HG03342 (cell line): ENCODE measurements at regions not wholly inside any gene's neighbourhood (a gene's known extent, or its start where the extent isn't known, plus 50 kb on each side); places are given as distances from the start of the nearest gene placed in this dataset.
A peak's percentile ranks its signal among the peaks of the same experiment; 100 is the strongest.
"Not testable (repeated sequence)": the region's sequence is repeated elsewhere in the genome, so short reads cannot be mapped to it uniquely, and the experiment has no call there.

Experiments
- ATAC-seq: cut with Tn5 transposase; IDR thresholded peaks from one replicate; pipeline ENCODE4 v1.9.1; 2021; ENCODE audit warnings: mild to moderate bottlenecking, moderate library complexity; ENCODE audit not compliant: unreplicated experiment

DNA sequence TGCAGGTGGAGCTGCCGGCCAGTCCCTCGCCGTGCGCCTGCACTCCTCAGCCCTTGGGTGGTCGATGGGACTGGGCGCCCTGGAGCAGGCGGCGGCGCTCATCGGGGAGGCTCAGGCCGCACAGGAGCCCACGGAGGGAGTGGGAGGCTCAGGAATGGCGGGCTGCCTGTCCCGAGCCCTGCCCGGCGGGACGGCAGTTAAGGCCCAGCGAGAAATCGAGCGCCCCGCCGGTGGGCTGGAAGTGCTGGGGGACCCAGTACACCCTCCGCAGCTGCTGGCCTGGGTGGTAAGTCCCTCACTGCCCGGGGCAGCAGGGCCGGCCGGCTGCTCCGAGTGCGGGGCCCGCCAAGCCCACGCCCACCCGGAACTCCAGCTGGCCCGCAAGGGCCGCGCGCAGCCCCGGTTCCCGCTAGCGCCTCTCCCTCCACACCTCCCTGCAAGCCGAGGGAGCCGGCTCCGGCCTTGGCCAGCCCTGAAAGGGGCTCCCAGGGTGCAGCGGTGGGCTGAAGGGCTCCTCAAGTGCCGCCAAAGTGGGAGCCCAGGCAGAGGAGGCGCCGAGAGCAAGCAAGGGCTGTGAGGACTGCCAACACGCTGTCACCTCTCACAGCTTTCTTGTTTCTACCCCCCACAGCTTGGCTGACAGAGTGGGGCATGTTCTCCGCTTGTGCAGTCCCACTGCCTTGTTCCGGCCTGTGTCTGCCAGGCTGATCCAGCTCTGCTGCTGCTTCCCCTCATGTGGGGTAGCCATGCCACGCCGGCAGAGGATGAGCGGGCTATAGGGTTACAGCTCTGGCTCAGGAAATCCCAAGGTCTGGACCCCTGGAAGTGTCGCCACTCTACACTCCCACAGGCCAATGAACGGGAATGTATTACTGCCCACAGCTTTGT, 886.7 kb downstream of the FAT4 start:
- not testable (repeated sequence) for ATAC-seq

DNA sequence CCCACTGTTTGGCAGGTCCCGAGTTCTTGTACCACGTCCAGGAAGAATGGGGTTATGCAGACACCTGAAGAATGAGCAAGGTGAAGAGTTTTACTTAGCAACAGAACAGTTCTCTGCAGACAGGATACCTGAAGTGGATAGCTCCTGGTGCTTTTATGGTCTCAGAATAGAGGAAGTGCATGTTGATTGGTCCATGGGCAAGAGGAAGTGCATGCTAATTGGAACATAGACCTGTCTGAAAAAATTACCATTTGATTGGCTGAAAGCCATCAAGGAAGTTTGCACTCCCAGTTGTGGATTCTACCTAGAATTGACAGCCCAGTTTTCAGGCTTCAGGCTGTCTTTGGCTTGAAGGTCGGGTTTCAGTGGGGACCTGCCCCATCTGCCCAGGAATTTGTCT, 887.5 kb downstream of the FAT4 start:
- ATAC-seq = no peak

DNA sequence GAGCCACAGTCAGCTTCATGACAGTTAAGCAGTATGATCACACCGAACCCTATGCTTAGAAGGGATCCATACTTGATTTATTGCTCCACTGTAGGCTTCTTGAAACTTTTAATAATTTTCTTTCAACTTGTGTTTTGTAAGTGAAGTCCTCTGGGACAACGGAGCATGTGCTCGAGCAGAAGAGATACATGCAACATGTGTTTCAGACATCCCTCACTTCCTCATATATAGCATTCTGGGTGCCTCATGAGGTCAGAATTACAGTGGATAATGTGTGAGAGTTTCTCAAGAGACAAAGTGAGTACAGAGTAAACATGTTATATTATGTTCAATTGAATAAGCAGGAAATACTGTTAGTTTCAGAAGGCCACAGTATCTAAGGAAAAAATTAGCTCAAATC, 893.2 kb downstream of the FAT4 start:
- no peak for ATAC-seq

DNA sequence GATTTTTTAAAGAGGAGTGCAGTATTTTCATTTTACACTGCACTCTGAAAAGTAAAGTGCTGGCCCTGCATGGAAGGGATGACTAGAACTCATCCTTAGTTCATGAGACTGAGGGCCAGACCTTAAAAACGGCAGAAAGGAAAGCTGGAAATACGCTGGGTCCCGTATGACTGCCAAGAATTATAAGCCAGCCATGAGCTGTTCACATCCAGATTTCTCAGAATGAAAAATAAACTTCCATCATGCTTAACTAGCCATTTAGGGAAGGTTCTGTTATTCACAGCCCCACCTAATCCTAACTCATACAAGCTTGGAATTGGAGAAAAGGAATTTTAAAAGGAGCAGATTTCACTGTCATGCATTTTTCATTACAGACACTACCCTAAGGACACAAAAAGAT, 894.4 kb downstream of the FAT4 start:
- ATAC-seq = no peak

DNA sequence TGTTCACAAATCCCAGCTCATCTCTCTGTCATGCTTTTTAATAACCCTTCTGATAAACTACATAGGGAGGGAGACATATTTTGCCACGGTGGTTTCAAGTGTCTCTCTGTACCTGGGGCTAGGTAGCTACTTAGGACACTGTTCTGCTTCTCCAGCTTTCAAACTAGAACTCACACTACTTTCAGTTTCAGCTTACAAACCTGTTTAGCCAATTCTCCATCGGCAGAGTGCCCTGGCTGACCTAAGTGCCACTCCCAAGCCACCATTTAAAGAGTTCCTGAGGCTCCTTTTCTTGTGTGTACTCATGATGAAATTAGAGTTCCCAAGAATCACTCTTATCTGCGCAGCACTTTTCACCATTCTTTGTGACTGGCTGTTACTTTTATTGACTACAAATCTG, 899.2 kb downstream of the FAT4 start:
- no peak for ATAC-seq

DNA sequence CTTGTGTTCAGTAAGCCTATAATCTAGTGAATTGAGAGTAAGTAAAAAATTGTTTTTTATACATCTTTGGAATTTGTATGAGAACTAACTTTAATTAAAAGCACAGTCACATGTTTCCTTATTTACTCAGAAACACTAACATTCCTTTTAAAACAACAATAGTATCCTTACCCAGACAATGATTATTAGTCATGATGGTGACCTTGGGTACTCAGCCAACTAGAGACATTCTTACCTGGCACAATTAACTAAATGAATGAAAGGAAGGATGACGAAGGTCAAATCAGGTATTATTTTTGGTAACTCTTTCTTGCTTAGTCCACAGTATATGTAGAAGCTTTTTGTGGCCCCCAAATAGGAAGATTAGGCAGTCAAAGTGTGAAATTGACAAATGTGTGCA, 901.0 kb downstream of the FAT4 start:
- ATAC-seq = no peak

DNA sequence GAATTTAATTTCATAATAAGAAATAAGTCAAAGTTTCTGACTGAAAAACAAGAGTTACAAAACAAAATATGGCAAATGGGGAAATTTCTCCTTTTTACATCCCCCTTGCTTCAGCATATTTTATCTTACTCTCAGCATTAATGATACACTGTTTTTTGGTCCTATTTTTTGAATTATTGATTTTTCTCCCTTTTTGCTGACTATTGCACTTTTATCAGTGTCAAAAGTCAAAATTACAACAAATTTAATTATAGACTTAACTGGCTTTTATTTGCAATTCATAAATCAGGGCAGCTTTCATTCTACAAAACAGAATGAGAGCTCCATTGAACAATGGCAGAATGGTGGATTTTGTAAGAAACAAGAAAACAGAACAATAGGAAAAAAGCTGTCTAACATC, 901.9 kb downstream of the FAT4 start:
- no peak for ATAC-seq

DNA sequence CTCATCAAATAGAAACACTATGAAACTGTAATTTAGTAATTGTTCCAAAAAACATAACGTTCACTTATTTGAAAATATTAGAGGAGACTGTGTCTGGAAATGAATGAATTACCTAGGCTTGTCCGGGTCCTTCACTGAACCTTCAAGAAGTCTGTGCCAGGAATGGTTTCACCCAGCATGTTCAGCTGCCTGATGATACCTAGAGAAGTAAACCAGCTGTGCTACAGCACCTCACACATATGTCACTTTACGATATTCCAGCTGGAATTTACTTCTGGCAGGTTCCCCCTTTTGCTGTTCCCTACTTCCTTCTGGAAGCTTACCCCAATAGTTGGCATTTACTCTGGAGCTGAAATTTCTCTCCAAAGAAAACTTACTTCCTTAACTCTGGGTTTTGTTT, 906.5 kb downstream of the FAT4 start:
- ATAC-seq = no peak

DNA sequence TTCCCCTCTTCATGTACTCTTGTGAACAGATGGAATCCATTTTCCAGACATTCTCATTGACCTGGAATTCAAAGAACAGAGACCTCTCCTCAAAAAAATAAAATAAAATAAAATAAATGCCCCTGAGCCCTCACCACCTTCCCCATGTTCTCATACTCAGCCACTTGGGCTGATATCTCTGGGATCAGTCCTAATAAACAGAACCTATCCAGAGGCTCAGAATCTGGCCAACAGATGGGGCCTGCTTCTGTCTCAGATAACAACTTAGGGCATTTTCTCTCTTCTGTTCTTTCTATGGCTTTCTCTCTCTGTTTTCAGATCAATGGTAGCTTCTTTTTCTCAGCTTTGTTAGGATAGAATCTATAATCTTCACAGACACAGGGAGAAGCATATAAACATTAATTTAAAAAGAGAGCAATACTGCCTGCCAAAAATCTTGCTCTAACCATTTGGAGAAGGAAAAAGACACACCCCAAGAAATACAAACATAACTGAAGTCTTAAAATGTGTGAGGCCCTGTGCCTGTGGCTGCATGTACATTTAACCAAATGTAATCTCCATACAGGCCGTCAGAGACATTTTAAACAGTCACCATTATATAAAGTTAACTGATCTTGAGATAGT, 907.1 kb downstream of the FAT4 start:
- no peak for ATAC-seq

DNA sequence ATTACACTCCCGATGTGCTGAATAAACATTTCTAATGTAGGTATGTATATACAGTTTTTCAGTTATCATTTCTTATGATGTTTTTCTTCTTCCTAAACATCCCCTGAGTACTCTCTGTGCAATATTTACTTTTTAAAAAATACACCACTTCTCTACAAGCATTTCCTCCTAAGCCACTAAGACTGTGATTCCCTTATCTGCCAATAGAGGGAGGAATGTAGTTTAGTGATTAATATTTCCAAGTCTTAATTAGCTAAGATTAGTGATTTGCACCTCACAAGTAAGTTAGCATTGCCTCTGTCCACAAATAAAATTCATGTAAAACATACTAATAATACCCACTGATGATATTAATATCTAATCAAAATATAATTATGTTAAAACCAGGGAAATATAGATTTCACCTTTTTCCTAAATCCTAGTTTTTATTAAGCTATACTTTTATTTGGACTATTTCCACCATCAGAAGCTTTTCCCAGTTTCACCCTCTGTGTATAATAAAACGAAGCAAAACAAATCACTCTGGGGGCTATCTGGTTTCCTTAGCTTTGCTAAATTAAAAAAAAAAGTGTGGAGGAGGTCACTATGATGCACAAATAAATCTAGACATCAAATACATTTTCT, 909.1 kb downstream of the FAT4 start:
- peak; percentile 73 for ATAC-seq

DNA sequence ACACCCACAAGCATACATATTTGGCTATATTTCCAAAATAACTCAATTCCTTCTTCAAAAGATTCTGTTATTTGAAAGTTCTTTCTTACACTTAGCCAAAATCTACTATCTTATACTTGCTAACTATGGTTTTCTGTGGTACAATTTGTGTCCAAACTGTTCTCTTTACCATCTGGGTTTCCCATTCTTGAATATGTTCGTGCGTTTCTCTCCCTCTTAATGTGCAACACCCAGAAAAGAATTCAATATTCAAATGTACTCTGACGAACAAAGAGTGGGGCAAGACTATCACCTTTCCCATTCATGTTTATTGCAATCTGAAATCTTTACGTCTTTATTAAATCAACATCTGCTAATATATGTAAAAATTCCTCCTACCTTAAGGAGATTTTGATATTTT, 912.7 kb downstream of the FAT4 start:
- no peak for ATAC-seq

DNA sequence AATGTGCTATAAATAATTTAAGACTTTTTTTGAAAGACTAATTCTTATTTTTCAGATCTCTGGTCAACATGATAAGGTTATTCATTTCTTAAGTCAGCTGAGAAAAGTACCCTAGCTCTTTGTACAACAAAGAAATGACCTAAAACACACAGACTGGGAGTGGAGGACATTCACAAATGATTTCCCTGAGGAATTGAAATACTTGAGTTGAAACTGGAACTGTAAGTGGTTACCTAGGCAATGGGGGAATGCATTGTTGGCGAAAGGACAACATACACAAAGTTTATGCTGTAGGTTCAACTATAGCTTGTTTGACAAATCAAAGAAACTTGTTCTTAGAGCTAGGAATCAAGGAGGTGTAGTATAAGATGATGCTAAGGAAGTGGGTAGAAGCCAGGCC, 915.5 kb downstream of the FAT4 start:
- ATAC-seq = no peak

DNA sequence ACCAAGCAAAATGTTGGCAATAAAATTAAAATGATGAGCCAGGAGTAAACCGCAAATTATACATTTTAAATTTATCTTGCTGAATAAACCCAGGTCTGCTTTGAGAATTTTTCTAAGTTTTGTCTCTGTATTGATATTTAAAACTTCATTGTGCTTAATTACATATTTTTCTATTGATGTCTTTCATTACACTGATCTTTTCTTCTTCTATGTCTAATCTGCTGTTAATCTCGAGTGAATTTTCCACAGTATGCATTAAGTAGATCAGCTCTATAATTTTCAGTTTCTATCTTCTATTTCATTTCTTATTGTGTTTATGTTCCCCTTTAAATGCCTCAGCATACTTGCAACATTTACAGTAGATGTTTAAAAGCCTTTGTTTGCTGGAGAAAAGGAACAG, 918.7 kb downstream of the FAT4 start:
- no peak for ATAC-seq

DNA sequence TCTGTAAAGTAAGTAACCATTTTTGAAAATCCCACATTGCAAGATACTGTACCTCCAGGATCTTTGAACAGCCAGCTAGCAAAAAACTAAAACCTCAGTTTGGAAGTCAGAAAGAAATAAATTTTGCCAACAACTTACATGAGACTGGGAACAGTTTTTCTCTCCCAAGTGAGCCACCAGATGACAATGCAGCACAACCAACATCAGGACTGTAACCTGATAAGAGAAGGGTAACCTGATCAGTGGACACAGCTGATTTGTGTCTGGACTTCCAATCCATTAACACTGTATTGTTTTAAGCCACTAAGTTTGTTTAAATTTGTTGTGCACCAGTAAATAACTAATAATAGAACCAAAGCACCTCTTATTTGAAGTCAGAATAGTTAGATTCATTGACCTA, 923.3 kb downstream of the FAT4 start:
- no peak for ATAC-seq

DNA sequence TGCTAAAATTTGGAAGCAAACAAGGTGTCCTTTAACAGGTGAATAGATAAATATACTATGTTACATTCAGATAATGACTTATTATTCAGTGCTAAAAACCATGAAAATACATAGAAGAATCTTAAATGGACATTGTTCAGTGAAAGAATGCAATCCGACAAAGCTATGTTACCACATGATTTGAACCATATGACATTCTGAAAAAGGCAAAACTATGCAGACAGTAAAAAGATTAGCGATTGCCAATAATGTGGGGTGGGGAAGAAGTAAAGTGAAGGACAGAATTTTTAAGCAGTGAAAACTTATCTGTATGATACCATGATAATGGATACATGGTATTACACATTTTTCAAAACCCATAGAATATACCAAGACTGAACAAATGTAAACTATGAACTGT, 926.9 kb downstream of the FAT4 start:
- ATAC-seq = no peak

DNA sequence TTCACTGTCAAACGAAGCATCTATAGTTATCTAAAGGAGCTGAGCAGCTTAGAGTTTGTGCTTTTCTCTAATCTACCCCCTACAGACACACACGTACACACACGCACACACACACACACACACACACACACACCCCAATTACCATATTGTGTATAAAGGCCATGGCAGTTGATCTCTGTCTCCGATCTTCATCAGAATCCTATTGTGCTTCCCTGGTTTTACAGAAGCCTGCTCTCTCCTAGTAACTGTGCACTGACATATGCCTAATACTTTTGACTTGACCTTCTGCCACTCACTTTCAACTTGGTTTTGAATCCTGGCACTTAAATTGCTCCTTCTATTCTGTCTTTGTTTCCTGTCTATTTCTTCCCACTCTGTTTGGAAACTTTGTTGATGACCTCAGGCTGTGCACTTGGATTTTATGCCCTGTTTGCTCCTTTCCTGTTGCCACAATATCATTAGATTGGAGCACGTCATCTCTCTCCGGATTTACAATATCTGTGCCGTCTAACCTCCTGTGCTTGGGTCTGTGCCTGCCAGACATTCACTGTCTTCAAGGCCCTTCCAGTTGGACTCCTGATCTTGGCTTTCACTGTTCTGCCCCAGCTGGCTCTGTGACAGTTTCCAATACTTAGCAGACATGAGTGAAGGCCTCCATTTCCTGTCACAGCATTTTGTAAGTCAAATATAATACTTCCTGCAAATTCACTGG, 928.1 kb downstream of the FAT4 start:
- no peak for ATAC-seq

DNA sequence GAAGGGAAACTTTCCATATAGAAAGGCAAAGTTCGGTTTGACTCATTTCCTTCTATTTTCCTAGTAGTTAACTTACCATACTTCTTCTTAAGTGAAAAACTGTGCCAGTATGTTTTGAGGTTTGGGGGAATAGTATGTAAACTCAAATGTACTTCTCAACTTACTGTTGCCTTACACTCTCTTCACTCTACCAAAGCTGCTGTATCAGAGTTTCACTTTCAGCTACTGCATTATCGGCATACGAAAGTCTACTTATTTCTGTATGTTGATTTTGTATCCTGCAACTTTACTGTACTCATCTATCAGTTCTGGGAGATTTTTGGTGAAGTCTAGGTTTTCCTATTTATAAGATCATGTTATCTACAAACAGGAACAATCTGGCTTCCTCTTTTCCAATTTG, 932.7 kb downstream of the FAT4 start:
- no peak for ATAC-seq

DNA sequence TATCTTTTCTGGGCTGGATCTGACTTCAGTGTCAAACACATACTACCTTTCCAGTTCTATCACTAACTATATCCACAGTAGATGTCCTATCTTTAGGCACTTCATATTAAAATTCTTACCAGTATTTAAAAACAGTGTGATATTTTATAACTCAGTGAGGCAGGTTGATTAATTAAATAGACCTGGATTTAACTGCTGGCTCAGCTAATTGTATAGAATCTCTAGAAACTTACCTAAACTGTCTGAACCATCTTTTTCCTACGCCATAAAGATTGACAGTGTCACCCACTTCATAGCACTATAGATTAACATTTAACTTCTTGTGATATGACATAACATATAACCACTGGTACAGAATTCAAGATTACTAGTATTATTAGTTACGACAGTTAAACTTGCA, 935.3 kb downstream of the FAT4 start:
- no peak for ATAC-seq

DNA sequence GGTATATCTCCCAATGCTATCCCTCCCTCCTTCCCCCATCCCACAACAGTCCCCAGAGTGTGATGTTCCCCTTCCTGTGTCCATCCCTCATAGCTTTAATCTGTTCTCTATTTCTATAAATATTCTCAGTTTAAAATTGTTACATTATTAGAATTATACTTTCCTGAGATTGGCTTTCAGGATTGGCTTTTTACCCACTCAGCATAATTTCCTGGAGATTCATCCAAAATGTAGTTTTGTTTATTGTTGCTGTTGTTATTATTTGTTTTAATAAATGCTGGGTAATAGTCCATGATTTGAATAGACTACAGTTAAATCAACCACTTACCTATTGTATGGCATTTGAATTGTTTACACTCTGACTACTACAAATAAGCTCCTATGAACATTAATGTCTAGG, 936.4 kb downstream of the FAT4 start:
- no peak for ATAC-seq

DNA sequence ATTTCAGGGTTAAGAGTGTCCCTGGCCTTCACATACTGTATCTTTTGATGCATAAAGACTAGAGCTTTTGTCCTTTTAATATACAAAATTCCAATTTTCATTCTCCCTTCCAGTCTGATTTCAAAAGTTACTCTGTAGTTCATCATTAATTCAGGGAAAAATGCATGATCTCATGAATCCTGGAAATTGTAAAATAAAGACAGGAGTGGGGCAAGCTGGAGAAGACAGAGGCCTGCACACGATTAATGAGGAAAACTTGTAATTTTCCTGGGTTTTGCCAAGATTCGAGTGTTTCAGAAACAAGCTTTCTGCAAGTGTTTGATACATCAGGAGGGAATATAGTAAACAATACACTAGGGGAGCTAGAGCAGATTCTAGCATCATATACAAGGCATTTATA, 947.9 kb downstream of the FAT4 start:
- no peak for ATAC-seq

DNA sequence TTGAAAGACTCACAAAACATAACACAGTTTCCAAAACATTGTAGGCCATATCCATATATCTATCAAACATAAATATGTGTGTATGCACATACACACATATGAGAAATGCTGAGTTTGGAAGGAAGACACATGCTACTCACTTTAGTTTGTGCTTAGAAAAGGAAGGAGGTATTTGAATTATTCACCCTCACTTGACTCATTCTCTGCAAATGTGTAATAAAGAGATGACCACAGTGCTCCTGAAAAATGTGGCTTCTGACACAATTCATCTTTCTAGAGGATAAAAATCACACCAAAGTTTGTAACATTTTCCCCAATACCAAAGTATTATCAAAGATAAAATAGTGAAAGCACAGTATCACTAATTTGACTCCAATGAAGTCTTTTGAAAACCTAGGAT, 950.1 kb downstream of the FAT4 start:
- ATAC-seq = no peak

DNA sequence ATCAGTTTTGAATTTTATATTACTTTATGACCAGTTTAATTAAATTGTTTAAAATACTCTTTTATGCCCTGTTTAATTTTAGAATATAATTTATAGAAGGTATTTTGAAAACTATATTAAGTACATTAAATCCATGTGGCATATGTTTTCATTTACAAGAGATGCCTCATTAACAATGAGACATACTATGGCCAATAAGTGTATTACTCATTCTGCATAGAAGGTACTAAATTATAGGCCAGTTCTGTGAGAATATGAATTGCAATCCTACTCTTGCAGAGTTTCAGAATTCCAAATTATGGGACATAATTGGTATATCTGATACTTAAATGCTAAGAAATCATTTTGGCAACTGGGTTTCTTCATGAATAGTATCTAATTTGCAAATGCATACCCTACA, 951.1 kb downstream of the FAT4 start:
- no peak for ATAC-seq
